ENCODE measurements at regions not wholly inside any gene's neighbourhood (a gene's known extent, or its start where the extent isn't known, plus 50 kb on each side); places are given as distances from the start of the nearest gene placed in this dataset.
"Not testable (repeated sequence)": the region's sequence is repeated elsewhere in the genome, so short reads cannot be mapped to it uniquely, and the experiment has no call there.

DNA sequence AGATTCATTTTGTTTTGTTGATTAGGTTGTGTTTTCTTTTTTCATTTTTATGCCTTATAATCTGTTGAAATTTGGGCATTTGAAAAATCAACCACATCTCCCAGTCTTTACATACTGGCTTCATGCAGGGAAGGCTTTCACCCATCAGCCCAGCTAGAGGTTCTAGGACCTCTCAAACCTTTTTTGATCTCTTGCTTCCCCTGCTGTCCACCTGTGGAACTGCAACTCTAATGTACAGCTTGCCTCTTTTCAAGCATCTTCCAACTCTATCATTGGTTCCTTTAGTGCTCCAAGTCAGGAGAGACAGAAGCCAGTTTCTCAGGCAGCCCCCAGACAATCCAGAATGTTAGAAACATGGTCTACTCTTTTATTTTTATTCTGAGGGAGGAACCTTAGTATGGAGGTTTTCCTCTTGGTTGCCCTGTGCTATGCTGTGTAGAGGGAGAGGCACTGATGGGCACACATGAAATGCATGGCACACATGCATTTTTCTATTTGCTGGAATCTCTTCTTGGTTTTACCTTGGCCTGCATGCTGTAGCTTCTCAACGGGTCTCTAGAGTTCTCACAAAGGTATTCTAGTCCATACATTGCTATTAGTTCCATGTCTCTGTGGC lies 107.2 kb upstream of the L3MBTL4 start:
- peak; percentile 75 for ATAC-seq

DNA sequence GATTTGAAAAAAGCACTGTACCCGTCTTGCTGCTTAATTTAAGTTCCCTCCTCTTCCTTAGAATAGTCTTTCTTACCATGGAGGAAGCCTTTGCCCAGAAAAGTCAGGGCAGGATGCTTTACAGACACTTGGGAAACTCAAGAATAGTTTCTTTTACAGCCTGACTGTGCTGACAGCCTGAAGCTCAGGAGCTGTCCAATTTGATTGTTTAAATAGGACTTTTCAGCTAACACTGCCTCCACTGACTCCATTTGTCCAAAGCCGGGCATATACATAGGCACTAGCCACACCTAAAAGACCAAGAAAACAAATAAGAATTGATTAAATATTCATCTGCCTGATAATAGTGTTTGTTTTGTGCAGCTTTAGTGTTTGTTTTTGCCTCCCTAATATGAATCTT lies 110.9 kb upstream of the L3MBTL4 start:
- H3K36me3 ChIP-seq, result no peaks in the 10 kb centered on the region
- no peaks in the 10 kb centered on the region for H3K27me3 ChIP-seq
- no peaks in the 10 kb centered on the region for H3K9me3 ChIP-seq
- no peak overlapping the region for H3K27ac ChIP-seq
- ATAC-seq (no peak), DNase-seq (no peak)
- intact Hi-C loops (cut with DNase I), result no loop called here
- TF ChIP-seq, protein P1, sequence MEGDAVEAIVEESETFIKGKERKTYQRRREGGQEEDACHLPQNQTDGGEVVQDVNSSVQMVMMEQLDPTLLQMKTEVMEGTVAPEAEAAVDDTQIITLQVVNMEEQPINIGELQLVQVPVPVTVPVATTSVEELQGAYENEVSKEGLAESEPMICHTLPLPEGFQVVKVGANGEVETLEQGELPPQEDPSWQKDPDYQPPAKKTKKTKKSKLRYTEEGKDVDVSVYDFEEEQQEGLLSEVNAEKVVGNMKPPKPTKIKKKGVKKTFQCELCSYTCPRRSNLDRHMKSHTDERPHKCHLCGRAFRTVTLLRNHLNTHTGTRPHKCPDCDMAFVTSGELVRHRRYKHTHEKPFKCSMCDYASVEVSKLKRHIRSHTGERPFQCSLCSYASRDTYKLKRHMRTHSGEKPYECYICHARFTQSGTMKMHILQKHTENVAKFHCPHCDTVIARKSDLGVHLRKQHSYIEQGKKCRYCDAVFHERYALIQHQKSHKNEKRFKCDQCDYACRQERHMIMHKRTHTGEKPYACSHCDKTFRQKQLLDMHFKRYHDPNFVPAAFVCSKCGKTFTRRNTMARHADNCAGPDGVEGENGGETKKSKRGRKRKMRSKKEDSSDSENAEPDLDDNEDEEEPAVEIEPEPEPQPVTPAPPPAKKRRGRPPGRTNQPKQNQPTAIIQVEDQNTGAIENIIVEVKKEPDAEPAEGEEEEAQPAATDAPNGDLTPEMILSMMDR (IDR thresholded peaks at IDR 0.05), result no peak
- H3K4me3 ChIP-seq, result no peak overlapping the region
- no peaks in the 10 kb centered on the region for H3K4me1 ChIP-seq

More for the DNA sequence above, 107.2 kb upstream of the L3MBTL4 start:
- Histone ChIP-seq H3K27me3 (no peaks in the 10 kb centered on the region), H3K27ac (no peak overlapping the region), H3K9me3 (no peaks in the 10 kb centered on the region), H3K36me3 (no peaks in the 10 kb centered on the region), H3K4me3 (no peak overlapping the region), H3K4me1 (no peaks in the 10 kb centered on the region)
- intact Hi-C loops (cut with DNase I), result no loop called here
- DNase-seq, result no peak
- TF ChIP-seq, protein P1 (IDR thresholded peaks at IDR 0.05), result peak; percentile 76

DNA sequence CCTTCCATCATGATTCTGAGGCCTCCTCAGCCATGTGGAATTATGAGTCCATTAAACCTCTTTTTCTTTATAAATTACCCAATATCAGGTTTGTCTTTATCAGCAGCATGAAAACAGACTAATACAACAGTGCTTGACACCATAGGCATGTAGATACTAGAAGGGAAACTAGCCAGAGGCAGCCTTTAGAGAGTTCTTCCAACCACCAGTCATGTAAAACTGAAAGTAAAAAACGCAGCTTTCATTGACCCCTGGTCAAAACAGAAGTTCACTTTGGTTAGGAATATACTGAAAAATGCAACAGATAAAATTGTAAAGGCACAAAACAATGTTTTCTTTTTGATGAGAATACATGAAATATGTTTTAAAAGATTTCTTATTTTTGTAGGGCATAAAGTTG lies 122.8 kb upstream of the L3MBTL4 start:
- intact Hi-C loops (cut with DNase I), result no loop called here
- Histone ChIP-seq H3K27ac (no peak overlapping the region), H3K4me3 (no peak overlapping the region), H3K4me1 (no peaks in the 10 kb centered on the region), H3K36me3 (no peaks in the 10 kb centered on the region), H3K27me3 (no peaks in the 10 kb centered on the region), H3K9me3 (no peaks in the 10 kb centered on the region)
- TF ChIP-seq, protein P1 (IDR thresholded peaks at IDR 0.05), result no peak
- DNase-seq (no peak), ATAC-seq (no peak)

DNA sequence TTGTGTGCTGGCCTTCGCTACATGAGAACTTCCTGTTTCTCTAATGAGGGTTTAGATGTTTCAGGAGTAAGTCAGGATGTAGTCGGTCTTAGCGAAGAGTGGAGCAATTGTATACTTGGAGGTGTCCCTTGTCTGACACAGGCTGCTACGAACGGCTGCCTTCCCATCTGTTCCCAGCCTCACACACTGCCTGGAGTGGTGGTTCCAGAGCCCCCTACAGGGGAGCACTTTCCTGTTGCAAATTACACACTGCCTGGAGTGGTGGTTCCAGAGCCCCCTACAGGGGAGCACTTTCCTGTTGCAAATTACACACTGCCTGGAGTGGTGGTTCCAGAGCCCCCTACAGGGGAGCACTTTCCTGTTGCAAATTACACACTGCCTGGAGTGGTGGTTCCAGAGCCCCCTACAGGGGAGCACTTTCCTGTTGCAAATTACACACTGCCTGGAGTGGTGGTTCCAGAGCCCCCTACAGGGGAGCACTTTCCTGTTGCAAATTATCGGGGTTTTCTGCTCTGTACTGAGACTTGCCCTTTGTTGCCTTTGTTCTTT lies 126.5 kb upstream of the L3MBTL4 start:
- ATAC-seq; H3K4me1 ChIP-seq; H3K27ac ChIP-seq; DNase-seq; H3K27me3 ChIP-seq; H3K36me3 ChIP-seq; intact Hi-C loops (cut with DNase I); H3K9me3 ChIP-seq; H3K4me3 ChIP-seq: not testable (repeated sequence)

DNA sequence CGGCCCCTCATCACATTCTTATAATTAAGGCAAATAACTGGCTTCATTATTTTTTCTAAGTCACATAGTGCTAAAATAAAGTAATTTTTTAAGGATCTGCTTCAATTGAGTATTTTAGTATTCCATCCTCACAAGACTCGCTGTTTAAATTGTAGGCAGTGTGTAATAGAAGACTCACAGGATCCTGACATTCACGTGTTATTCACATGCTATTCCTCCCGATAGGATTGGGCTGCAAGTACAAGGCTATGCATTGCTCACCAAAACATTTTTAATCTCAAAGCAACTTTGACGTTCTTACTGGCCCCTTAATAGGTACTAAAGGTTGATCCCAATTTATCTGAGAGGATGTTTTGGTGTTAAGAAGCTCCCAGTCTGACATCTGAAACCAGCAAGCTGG lies 127.6 kb upstream of the L3MBTL4 start:
- intact Hi-C loops (cut with DNase I), result no loop called here
- no peak overlapping the region for H3K4me3 ChIP-seq
- no peaks in the 10 kb centered on the region for H3K4me1 ChIP-seq
- no peaks in the 10 kb centered on the region for H3K9me3 ChIP-seq
- H3K27ac ChIP-seq, result no peak overlapping the region
- DNase-seq (no peak), ATAC-seq (no peak)
- no peaks in the 10 kb centered on the region for H3K27me3 ChIP-seq
- TF ChIP-seq, protein P1 (IDR thresholded peaks at IDR 0.05), result no peak
- no peaks in the 10 kb centered on the region for H3K36me3 ChIP-seq

DNA sequence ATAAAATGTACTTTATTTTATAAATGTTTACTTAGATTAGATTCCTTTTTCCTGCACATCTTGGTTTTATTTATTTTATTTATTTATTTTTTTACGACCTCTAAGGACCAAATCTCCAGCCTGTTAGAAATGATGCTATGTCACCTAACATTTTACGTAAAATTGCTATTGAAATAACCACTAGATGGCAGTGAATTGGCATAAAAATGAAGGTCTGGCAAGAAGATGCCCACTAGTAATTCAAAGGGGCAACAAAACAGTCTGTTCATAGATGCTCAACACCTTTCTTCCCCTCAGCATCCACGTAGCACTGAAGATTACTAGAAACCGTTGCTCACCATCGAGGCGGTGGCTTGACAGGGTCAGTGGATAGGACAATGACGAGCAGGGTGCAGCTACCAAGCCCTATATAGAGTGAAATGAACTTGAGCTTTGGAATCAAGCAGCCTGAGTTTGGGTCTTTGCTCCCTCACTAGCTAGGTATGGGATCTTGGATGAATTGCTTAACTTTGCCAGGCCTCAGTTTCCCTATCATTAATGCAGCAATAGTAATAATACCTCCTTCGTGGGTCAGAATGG lies 128.7 kb upstream of the L3MBTL4 start:
- H3K27me3 ChIP-seq, result no peaks in the 10 kb centered on the region
- H3K9me3 ChIP-seq, result no peaks in the 10 kb centered on the region
- DNase-seq, result no peak
- no peak overlapping the region for H3K27ac ChIP-seq
- no peaks in the 10 kb centered on the region for H3K36me3 ChIP-seq
- no peak for ATAC-seq
- TF ChIP-seq, protein P1 (IDR thresholded peaks at IDR 0.05), result peak; percentile 55
- intact Hi-C loops (cut with DNase I), result no loop called here
- H3K4me3 ChIP-seq, result no peak overlapping the region
- H3K4me1 ChIP-seq, result no peaks in the 10 kb centered on the region
